ENCODE measurements at regions not wholly inside any gene's neighbourhood (a gene's known extent, or its start where the extent isn't known, plus 50 kb on each side); places are given as distances from the start of the nearest gene placed in this dataset.

GRCh38 chr10:105967256-105967655, 1197.2 kb downstream of the SORCS1 start:
- no peak for TF ChIP-seq CHD2 (IDR thresholded peaks at IDR 0.05; ENCODE audit: low read length, partially characterized antibody)
- TF ChIP-seq JUNB (IDR thresholded peaks at IDR 0.05) = no peak
- TF ChIP-seq ESRRA (IDR thresholded peaks at IDR 0.05; ENCODE audit: borderline replicate concordance, low read length) = no peak
- 0% methylated on average over 1 of the region's 1 CpG for WGBS (ENCODE audit: missing lambda C conversion rate)
- Histone ChIP-seq H3K4me2 (no peak overlapping the region), H3K9me3 (0 out of 3 replicates have a peak, but pooled peaks cover 3% of the 10 kb centered on the region), H3K27ac (no peak overlapping the region), H3K4me1 (no peaks in the 10 kb centered on the region), H3K4me3 (no peak overlapping the region)
- CTCF ChIA-PET = no interaction called here
- no peak for DNase-seq (ENCODE audit: low read depth in 1 of 2, low spot score in 1 of 2)
- no peak for ATAC-seq
- POLR2A ChIA-PET = no interaction called here
- no peak for FAIRE-seq

DNA sequence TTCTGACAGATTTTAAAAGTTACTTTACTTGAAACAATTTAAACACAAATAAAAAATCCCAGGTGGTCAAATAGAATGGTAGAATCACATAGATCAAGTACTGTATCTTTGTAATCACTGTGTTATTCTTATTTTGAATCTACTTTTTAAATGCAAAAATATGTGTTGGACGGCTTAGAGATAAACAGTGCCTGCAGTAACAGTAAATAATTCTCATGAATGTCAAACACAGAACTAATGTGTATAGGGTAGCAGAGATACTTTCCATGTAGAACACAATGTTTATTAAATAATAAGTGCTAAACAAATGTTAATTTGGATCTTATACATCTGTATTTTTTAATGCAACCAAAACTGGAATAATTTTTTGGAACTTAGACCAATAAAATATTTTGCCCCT, 1199.4 kb downstream of the SORCS1 start:
- Histone ChIP-seq H3K4me3 (no peak overlapping the region), H3K4me2 (no peak overlapping the region), H3K4me1 (no peaks in the 10 kb centered on the region), H3K27ac (no peak overlapping the region), H3K9me3 (0 out of 3 replicates have a peak, but pooled peaks cover 3% of the 10 kb centered on the region)
- ATAC-seq (no peak), FAIRE-seq (no peak), DNase-seq (ENCODE audit: low read depth in 1 of 2, low spot score in 1 of 2) (no peak)
- 13% methylated on average over 1 of the region's 1 CpG for WGBS (ENCODE audit: missing lambda C conversion rate)
- TF ChIP-seq RFX5 (IDR thresholded peaks at IDR 0.05) (no peak), FOSB (CRISPR knock-in tag; IDR thresholded peaks at IDR 0.05) (no peak), PHF8 (IDR thresholded peaks at IDR 0.05; ENCODE audit: borderline replicate concordance, low read depth) (no peak), SMC3 (IDR thresholded peaks at IDR 0.05) (no peak), RAD21 (conservative IDR thresholded peaks at IDR 0.05 in 1 of 2, IDR thresholded peaks at IDR 0.05 in 1 of 2) (no peak), CTCF (IDR thresholded peaks at IDR 0.05) (no peak), CBX2 (IDR thresholded peaks at IDR 0.05; ENCODE audit: borderline replicate concordance, low read depth) (no peak), ZSCAN20 (CRISPR knock-in tag; IDR thresholded peaks at IDR 0.05) (no peak), GATA3 (IDR thresholded peaks at IDR 0.05; ENCODE audit: borderline replicate concordance) (no peak), TFCP2L1 (CRISPR knock-in tag; IDR thresholded peaks at IDR 0.05) (no peak)
- TF ChIP-seq, protein P1, sequence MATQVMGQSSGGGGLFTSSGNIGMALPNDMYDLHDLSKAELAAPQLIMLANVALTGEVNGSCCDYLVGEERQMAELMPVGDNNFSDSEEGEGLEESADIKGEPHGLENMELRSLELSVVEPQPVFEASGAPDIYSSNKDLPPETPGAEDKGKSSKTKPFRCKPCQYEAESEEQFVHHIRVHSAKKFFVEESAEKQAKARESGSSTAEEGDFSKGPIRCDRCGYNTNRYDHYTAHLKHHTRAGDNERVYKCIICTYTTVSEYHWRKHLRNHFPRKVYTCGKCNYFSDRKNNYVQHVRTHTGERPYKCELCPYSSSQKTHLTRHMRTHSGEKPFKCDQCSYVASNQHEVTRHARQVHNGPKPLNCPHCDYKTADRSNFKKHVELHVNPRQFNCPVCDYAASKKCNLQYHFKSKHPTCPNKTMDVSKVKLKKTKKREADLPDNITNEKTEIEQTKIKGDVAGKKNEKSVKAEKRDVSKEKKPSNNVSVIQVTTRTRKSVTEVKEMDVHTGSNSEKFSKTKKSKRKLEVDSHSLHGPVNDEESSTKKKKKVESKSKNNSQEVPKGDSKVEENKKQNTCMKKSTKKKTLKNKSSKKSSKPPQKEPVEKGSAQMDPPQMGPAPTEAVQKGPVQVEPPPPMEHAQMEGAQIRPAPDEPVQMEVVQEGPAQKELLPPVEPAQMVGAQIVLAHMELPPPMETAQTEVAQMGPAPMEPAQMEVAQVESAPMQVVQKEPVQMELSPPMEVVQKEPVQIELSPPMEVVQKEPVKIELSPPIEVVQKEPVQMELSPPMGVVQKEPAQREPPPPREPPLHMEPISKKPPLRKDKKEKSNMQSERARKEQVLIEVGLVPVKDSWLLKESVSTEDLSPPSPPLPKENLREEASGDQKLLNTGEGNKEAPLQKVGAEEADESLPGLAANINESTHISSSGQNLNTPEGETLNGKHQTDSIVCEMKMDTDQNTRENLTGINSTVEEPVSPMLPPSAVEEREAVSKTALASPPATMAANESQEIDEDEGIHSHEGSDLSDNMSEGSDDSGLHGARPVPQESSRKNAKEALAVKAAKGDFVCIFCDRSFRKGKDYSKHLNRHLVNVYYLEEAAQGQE (IDR thresholded peaks at IDR 0.05) = no peak
- ChIA-PET POLR2A (no interaction called here), CTCF (no interaction called here)

DNA sequence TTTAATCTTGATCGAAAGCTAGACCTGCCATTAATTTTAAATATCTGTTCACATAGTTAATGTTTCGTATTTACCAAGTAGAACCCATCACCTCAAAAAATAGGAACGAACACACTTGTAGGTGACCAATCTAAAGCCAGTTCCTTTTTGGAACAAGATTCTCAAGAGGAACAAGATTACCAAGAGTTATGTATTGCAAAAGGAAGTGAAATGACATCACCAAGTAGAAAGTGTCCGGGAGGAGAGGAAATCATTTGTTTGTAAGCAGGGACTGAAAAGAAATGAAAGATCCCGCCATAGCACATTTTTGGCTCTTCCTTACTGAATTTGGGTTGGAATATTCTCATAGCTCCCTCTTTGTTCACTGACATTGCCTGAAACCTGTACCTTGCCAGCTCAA, 1200.5 kb downstream of the SORCS1 start:
- ChIA-PET CTCF (no interaction called here), POLR2A (no interaction called here)
- 0 out of 3 replicates have a peak, but pooled peaks cover 3% of the 10 kb centered on the region for H3K9me3 ChIP-seq
- no peak overlapping the region for H3K4me2 ChIP-seq
- TF ChIP-seq CHD4 (IDR thresholded peaks at IDR 0.05; ENCODE audit: borderline replicate concordance) (no peak), SMC3 (IDR thresholded peaks at IDR 0.05) (no peak)
- TF ChIP-seq, protein P2, sequence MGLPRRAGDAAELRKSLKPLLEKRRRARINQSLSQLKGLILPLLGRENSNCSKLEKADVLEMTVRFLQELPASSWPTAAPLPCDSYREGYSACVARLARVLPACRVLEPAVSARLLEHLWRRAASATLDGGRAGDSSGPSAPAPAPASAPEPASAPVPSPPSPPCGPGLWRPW (IDR thresholded peaks at IDR 0.05) = no peak
- DNase-seq (ENCODE audit: low read depth in 1 of 2, low spot score in 1 of 2) (no peak), FAIRE-seq (no peak), ATAC-seq (no peak)
- no peak overlapping the region for H3K4me3 ChIP-seq
- H3K4me1 ChIP-seq = no peaks in the 10 kb centered on the region
- H3K27ac ChIP-seq = no peak overlapping the region
- 7% methylated on average over 5 of the region's 5 CpGs for WGBS (ENCODE audit: missing lambda C conversion rate)
